Smooth muscle cell (in vitro differentiated cells): ENCODE measurements at regions not wholly inside any gene's neighbourhood (a gene's known extent, or its start where the extent isn't known, plus 50 kb on each side); places are given as distances from the start of the nearest gene placed in this dataset.

Experiments used
- DNase-seq: peaks from one replicate; lab custom pipeline; 2025; ENCODE audit not compliant: unreplicated experiment; lab: John Stamatoyannopoulos, UW
- H2AFZ ChIP-seq: fragments of 200-600 bp; sonication (generic); 2 replicates; pipeline ENCODE4 v1.6.0; 2016; ENCODE audit warnings: antibody characterized with exemption, low read depth, mild to moderate bottlenecking
- H3F3A ChIP-seq: fragments of 200-600 bp; sonication (generic); 2 replicates; pipeline ENCODE4 v1.6.0; 2017; ENCODE audit warnings: antibody characterized with exemption, low read depth
- H3K27ac ChIP-seq: fragments of 200-600 bp; sonication (generic); 2 replicates; pipeline ENCODE4 v1.5.1; 2016; ENCODE audit warnings: low read depth, mild to moderate bottlenecking
- H3K27me3 ChIP-seq: fragments of 200-600 bp; sonication (generic); 2 replicates; pipeline ENCODE4 v1.6.1; 2016; ENCODE audit warnings: low read depth, mild to moderate bottlenecking
- H3K36me3 ChIP-seq: fragments of 200-600 bp; sonication (generic); 2 replicates; pipeline ENCODE4 v1.5.1; 2016; ENCODE audit warnings: low read depth
- H3K4me1 ChIP-seq: fragments of 200-600 bp; sonication (generic); 2 replicates; pipeline ENCODE4 v1.5.1; 2016; ENCODE audit warnings: low read depth
- H3K4me2 ChIP-seq: fragments of 200-600 bp; sonication (generic); 2 replicates; pipeline ENCODE4 v1.6.0; 2016; ENCODE audit warnings: mild to moderate bottlenecking
- H3K4me3 ChIP-seq: fragments of 200-600 bp; sonication (generic); 2 replicates; pipeline ENCODE4 v1.5.1; 2016; ENCODE audit warnings: mild to moderate bottlenecking
- H3K79me2 ChIP-seq: fragments of 200-600 bp; sonication (generic); 2 replicates; pipeline ENCODE4 v1.6.0; 2016; ENCODE audit warnings: low read depth, mild to moderate bottlenecking
- H3K9ac ChIP-seq: fragments of 200-600 bp; sonication (generic); 2 replicates; pipeline ENCODE4 v1.6.0; 2016; ENCODE audit warnings: low read depth
- H3K9me3 ChIP-seq: fragments of 200-600 bp; sonication (generic); replicated peaks from 2 replicates; pipeline ENCODE4 v1.5.1; 2016; ENCODE audit warnings: low read depth
- H4K20me1 ChIP-seq: fragments of 200-600 bp; sonication (generic); 2 replicates; pipeline ENCODE4 v1.6.0; 2016; ENCODE audit warnings: low read depth
- CTCF ChIP-seq: fragments of 200-600 bp; sonication (generic); IDR thresholded peaks from 2 replicates; pipeline ENCODE4 v1.5.1; 2017; ENCODE audit warnings: borderline replicate concordance, mild to moderate bottlenecking, antibody characterized with exemption; ENCODE audit not compliant: insufficient read depth, poor library complexity, severe bottlenecking
- WGBS: methylation state at CpG from one replicate; pipeline ENCODE4 v1.1.7; 2016; ENCODE audit warnings: low lambda C conversion rate; 5-methylcytosine and 5-hydroxymethylcytosine counted together

GRCh38 chr2:75411574-75411973 lies 149.2 kb downstream of the EVA1A start:
- 64% methylated on average over 2 of the region's 2 CpGs for whole genome bisulfite sequencing
- Histone ChIP-seq H3K9me3 (peaks cover 5% of the 10 kb centered on the region), H3K4me2 (no peak overlapping the region), H3K79me2 (no peaks in the 10 kb centered on the region), H4K20me1 (no peaks in the 10 kb centered on the region), H3K9ac (no peak overlapping the region), H3K36me3 (no peaks in the 10 kb centered on the region), H3F3A (no peaks in the 10 kb centered on the region), H3K4me1 (no peaks in the 10 kb centered on the region), H3K27me3 (no peaks in the 10 kb centered on the region), H3K4me3 (no peak overlapping the region), H2AFZ (no peak overlapping the region), H3K27ac (no peak overlapping the region)
- no peak for TF ChIP-seq CTCF
- DNase-seq: no peak

- no peak overlapping the region for H3K27ac ChIP-seq
- no peaks in the 10 kb centered on the region for H4K20me1 ChIP-seq
- no peak overlapping the region for H3K4me2 ChIP-seq
- H3K27me3 ChIP-seq: no peaks in the 10 kb centered on the region
- H3K36me3 ChIP-seq: no peaks in the 10 kb centered on the region
- H3F3A ChIP-seq: no peaks in the 10 kb centered on the region
- no peak overlapping the region for H3K4me3 ChIP-seq
- H3K4me1 ChIP-seq: no peaks in the 10 kb centered on the region
- peaks cover 5% of the 10 kb centered on the region for H3K9me3 ChIP-seq
- no peak overlapping the region for H3K9ac ChIP-seq
- no peaks in the 10 kb centered on the region for H3K79me2 ChIP-seq
- DNase-seq: no peak
- no peak for TF ChIP-seq CTCF
- H2AFZ ChIP-seq: no peak overlapping the region
Measured at GRCh38 chr2:75410702-75411101, 150.0 kb downstream of the EVA1A start.

GRCh38 chr2:75408771-75409170 lies 152.0 kb downstream of the EVA1A start:
- TF ChIP-seq CTCF: no peak
- H3K4me1 ChIP-seq: no peaks in the 10 kb centered on the region
- no peak for DNase-seq
- H3K9me3 ChIP-seq: peaks cover 5% of the 10 kb centered on the region
- H3K36me3 ChIP-seq: no peaks in the 10 kb centered on the region
- H2AFZ ChIP-seq: no peak overlapping the region
- no peaks in the 10 kb centered on the region for H4K20me1 ChIP-seq
- no peak overlapping the region for H3K4me3 ChIP-seq
- H3K9ac ChIP-seq: no peak overlapping the region
- H3K27me3 ChIP-seq: no peaks in the 10 kb centered on the region
- no peaks in the 10 kb centered on the region for H3F3A ChIP-seq
- no peak overlapping the region for H3K4me2 ChIP-seq
- no peaks in the 10 kb centered on the region for H3K79me2 ChIP-seq
- H3K27ac ChIP-seq: no peak overlapping the region

GRCh38 chr2:75407038-75407530 lies 153.7 kb downstream of the EVA1A start:
- Histone ChIP-seq H3K4me3 (no peak overlapping the region), H3F3A (no peaks in the 10 kb centered on the region), H3K9ac (no peak overlapping the region), H3K4me2 (no peak overlapping the region), H2AFZ (no peak overlapping the region), H3K9me3 (peaks cover 5% of the 10 kb centered on the region), H3K27me3 (no peaks in the 10 kb centered on the region), H3K36me3 (no peaks in the 10 kb centered on the region), H3K27ac (no peak overlapping the region), H4K20me1 (no peaks in the 10 kb centered on the region), H3K4me1 (no peaks in the 10 kb centered on the region), H3K79me2 (no peaks in the 10 kb centered on the region)
- no peak for DNase-seq
- 73% methylated on average over 3 of the region's 3 CpGs for WGBS
- no peak for TF ChIP-seq CTCF
